Activated CD8-positive, alpha-beta T cell treated with anti-CD3 and anti-CD28 coated beads for 36 hours (primary cell): ENCODE measurements at regions not wholly inside any gene's neighbourhood (a gene's known extent, or its start where the extent isn't known, plus 50 kb on each side); places are given as distances from the start of the nearest gene placed in this dataset.
"Not testable (repeated sequence)": the region's sequence is repeated elsewhere in the genome, so short reads cannot be mapped to it uniquely, and the experiment has no call there.

Experiments used
- ATAC-seq: fragments of 200-7000 bp; cut with Tn5 transposase; one replicate; pipeline ENCODE4 v1.10.0; 2021; ENCODE audit warnings: mild to moderate bottlenecking, moderate library complexity
- CTCF ChIA-PET: fragments of 350-600 bp; sonication (Branson Sonifier 250); formaldehyde crosslinking; loops from one replicate; lab custom pipeline; 2021; ENCODE audit warnings: antibody characterized with exemption; lab: Charles Lee
- POLR2A ChIA-PET: fragments of 350-600 bp; sonication (Branson Sonifier 250); formaldehyde crosslinking; loops from one replicate; lab custom pipeline; 2021; ENCODE audit warnings: antibody characterized with exemption; lab: Charles Lee
- DNase-seq: peaks from one replicate; pipeline ENCODE4 v3.0.0-alpha.2; 2020
- H3K27ac Mint-ChIP-seq: one replicate; pipeline ENCODE4 v1.8.0; 2021; ENCODE audit warnings: mild to moderate bottlenecking, mixed read lengths
- H3K27me3 Mint-ChIP-seq: one replicate; pipeline ENCODE4 v1.8.0; 2021; ENCODE audit warnings: mixed read lengths
- H3K36me3 Mint-ChIP-seq: one replicate; pipeline ENCODE4 v1.8.0; 2021; ENCODE audit warnings: low read depth, mixed read lengths
- H3K4me1 Mint-ChIP-seq: one replicate; pipeline ENCODE4 v1.8.0; 2021; ENCODE audit warnings: low read depth, mixed read lengths
- H3K4me3 Mint-ChIP-seq: one replicate; pipeline ENCODE4 v1.8.0; 2021; ENCODE audit warnings: mild to moderate bottlenecking, moderate library complexity, mixed read lengths
- H3K9me3 Mint-ChIP-seq: one replicate; pipeline ENCODE4 v1.8.0; 2021; ENCODE audit warnings: mixed read lengths
- intact Hi-C: fragments of 100-400 bp; cut with micrococcal nuclease; formaldehyde crosslinking; loops from one replicate; pipeline ENCODE4 v1.10.0; 2022
- TF ChIP-seq, protein P1 (sequence below): fragments of 200-600 bp; IDR thresholded peaks from one replicate; pipeline ENCODE4 v1.8.0; 2022; ENCODE audit warnings: antibody characterized with exemption, mild to moderate bottlenecking

DNA sequence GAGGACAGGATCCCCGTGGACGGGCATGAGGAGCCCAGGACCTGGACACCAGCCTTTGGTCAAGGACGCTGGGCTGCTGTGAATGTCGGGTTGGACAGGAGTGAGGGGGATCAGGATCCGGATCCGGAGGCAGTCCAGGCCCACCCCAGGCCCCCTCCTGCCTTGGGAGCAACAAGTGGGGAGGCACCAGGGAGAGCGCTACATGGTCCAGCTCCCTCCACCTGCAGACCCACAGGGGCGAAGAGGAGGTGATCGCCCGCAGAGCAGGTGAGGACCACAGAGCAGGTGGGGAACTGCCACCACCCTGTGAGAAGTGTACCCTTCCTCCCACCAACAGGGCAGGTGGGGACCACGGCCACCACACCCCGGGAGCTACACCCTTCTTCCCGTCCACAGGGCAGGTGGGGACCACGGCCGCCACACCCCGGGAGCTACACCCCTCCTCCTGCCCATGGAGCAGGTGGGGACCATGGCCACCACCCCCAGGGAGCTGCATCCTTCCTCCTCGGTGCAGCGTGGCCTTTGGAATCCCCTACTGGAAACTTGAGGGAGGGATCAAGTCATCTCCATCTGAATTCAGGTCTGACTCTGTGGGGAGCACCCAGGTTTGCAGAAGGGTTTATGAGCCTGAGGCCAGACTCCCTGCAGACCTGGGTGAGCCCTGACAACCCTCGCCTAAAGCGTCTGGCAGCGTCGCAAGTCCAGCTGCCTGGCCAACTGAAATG lies 141.0 kb downstream of the BRD1 start:
- H3K4me1 Mint-ChIP-seq = no peaks in the 10 kb centered on the region
- peaks cover 2% of the 10 kb centered on the region for H3K9me3 Mint-ChIP-seq
- H3K4me3 Mint-ChIP-seq = no peak overlapping the region
- TF ChIP-seq, protein P1, sequence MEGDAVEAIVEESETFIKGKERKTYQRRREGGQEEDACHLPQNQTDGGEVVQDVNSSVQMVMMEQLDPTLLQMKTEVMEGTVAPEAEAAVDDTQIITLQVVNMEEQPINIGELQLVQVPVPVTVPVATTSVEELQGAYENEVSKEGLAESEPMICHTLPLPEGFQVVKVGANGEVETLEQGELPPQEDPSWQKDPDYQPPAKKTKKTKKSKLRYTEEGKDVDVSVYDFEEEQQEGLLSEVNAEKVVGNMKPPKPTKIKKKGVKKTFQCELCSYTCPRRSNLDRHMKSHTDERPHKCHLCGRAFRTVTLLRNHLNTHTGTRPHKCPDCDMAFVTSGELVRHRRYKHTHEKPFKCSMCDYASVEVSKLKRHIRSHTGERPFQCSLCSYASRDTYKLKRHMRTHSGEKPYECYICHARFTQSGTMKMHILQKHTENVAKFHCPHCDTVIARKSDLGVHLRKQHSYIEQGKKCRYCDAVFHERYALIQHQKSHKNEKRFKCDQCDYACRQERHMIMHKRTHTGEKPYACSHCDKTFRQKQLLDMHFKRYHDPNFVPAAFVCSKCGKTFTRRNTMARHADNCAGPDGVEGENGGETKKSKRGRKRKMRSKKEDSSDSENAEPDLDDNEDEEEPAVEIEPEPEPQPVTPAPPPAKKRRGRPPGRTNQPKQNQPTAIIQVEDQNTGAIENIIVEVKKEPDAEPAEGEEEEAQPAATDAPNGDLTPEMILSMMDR = no peak
- no peaks in the 10 kb centered on the region for H3K27me3 Mint-ChIP-seq
- no peak for DNase-seq
- H3K36me3 Mint-ChIP-seq = no peaks in the 10 kb centered on the region
- no peak overlapping the region for H3K27ac Mint-ChIP-seq
- ChIA-PET CTCF (interaction anchor here (1.1 kb wide), 1 partner anchor 15 kb away, joined by 5 read pairs; no protein-coding TSS in a partner anchor), POLR2A (no interaction called here)
- no peak for ATAC-seq
- intact Hi-C loops = no loop called here

GRCh38 chr22:49685686-49686085 lies 142.0 kb downstream of the BRD1 start:
- H3K27me3 Mint-ChIP-seq = no peaks in the 10 kb centered on the region
- no peak for ATAC-seq

GRCh38 chr22:49685116-49685515 lies 142.6 kb downstream of the BRD1 start:
- Mint-ChIP-seq H3K4me3 (no peak overlapping the region), H3K27me3 (no peaks in the 10 kb centered on the region), H3K4me1 (no peaks in the 10 kb centered on the region), H3K36me3 (no peaks in the 10 kb centered on the region), H3K9me3 (peaks cover 2% of the 10 kb centered on the region), H3K27ac (no peak overlapping the region)
- ChIA-PET CTCF (interaction anchor here (0.6 kb wide), 1 partner anchor 16 kb away, joined by 3 read pairs; no protein-coding TSS in a partner anchor), POLR2A (interaction anchor here (0.6 kb wide), 1 partner anchor 1601 kb away, joined by 3 read pairs; no protein-coding TSS in a partner anchor)
- ATAC-seq = no peak
- TF ChIP-seq, protein P1 = no peak
- intact Hi-C loops = no loop called here
- DNase-seq = no peak

More at GRCh38 chr22:49685686-49686085, 142.0 kb downstream of the BRD1 start:
- no peaks in the 10 kb centered on the region for H3K4me1 Mint-ChIP-seq
- no peaks in the 10 kb centered on the region for H3K36me3 Mint-ChIP-seq
- intact Hi-C loops = no loop called here
- ChIA-PET CTCF (no interaction called here), POLR2A (interaction anchor here (0.6 kb wide), 1 partner anchor 1602 kb away, joined by 3 read pairs; no protein-coding TSS in a partner anchor)
- peaks cover 2% of the 10 kb centered on the region for H3K9me3 Mint-ChIP-seq
- TF ChIP-seq, protein P1 = no peak
- no peak overlapping the region for H3K27ac Mint-ChIP-seq
- no peak for DNase-seq
- no peak overlapping the region for H3K4me3 Mint-ChIP-seq

- ATAC-seq = no peak
- H3K27ac Mint-ChIP-seq = no peak overlapping the region
- H3K4me1 Mint-ChIP-seq = peaks cover 5% of the 10 kb centered on the region
- DNase-seq = no peak
- no peaks in the 10 kb centered on the region for H3K36me3 Mint-ChIP-seq
- TF ChIP-seq, protein P1 = no peak
- H3K4me3 Mint-ChIP-seq = no peak overlapping the region
- H3K27me3 Mint-ChIP-seq = peaks cover 6% of the 10 kb centered on the region
- intact Hi-C loops = no loop called here
- H3K9me3 Mint-ChIP-seq = peaks cover 2% of the 10 kb centered on the region
- POLR2A ChIA-PET = no interaction called here
- CTCF ChIA-PET = interaction anchor here (1.3 kb wide), 1 partner anchor 19 kb away, joined by 4 read pairs; no protein-coding TSS in a partner anchor
Measured at GRCh38 chr22:49683032-49683431, 144.6 kb downstream of the BRD1 start.

DNA sequence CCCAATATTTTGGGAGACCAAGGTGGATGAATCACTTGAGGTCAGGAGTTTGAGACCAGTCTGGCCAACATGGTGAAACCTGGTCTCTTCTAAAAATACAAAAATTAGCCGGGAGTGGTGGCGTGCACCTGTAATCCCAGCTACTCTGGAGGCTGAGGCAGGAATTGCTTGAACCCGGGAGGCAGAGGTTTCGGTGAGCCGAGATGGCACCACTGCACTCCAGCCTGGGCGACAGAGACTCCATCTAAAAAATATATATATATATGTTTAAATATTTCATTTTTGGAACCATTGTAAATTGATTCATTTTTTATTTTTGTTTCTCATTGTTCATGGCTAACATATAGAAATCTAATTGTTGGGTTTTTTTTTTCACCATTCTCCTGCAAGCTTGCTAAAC lies 146.9 kb downstream of the BRD1 start:
- H3K27me3 Mint-ChIP-seq, H3K27ac Mint-ChIP-seq, CTCF ChIA-PET, H3K4me3 Mint-ChIP-seq, H3K9me3 Mint-ChIP-seq, DNase-seq, POLR2A ChIA-PET, H3K36me3 Mint-ChIP-seq, intact Hi-C loops, H3K4me1 Mint-ChIP-seq, ATAC-seq: not testable (repeated sequence)
